ENCODE measurements at regions not wholly inside any gene's neighbourhood (a gene's known extent, or its start where the extent isn't known, plus 50 kb on each side); places are given as distances from the start of the nearest gene placed in this dataset.

GRCh38 chr2:173815772-173816171 lies 149.4 kb downstream of the SP3 start:
- intact Hi-C loops (cut with DNase I; ENCODE audit: low total_unique reads) = no loop called here
- 90 to 91% methylated on average over 4 to 5 of the region's 5 CpGs for WGBS, 2 donors (ENCODE audit: low coverage in 1 of 2)
- Histone ChIP-seq H3K36me3 (no peaks in the 10 kb centered on the region), H3K9me3 (no peaks in the 10 kb centered on the region), H3K27me3 (no peaks in the 10 kb centered on the region), H3K4me3 (no peak overlapping the region), H3K4me1 (no peaks in the 10 kb centered on the region), H3K27ac (no peak overlapping the region)
- in situ Hi-C loops (cut with MboI; ENCODE audit: low pct_ligation_motif_present in 1 of 4, low pct_unique_long_range_greater_than_20kb in 1 of 4, low sequenced_read_pairs in 3 of 4) = no loop called here
- TF ChIP-seq POLR2A (IDR thresholded peaks at IDR 0.05) = no peak
- TF ChIP-seq EP300 (IDR thresholded peaks at IDR 0.05; ENCODE audit: low read depth) = no peak
- no peak for TF ChIP-seq CTCF (IDR thresholded peaks at IDR 0.05)
- no peak for TF ChIP-seq POLR2AphosphoS5 (IDR thresholded peaks at IDR 0.05)
- DNase-seq = no peak

- TF ChIP-seq CTCF (IDR thresholded peaks at IDR 0.05) (no peak), POLR2AphosphoS5 (IDR thresholded peaks at IDR 0.05) (no peak), EP300 (IDR thresholded peaks at IDR 0.05; ENCODE audit: low read depth) (no peak), POLR2A (IDR thresholded peaks at IDR 0.05) (no peak)
- Histone ChIP-seq H3K4me1 (no peaks in the 10 kb centered on the region), H3K4me3 (no peak overlapping the region), H3K36me3 (no peaks in the 10 kb centered on the region), H3K27me3 (no peaks in the 10 kb centered on the region), H3K9me3 (no peaks in the 10 kb centered on the region), H3K27ac (no peak overlapping the region)
- WGBS, 2 donors (ENCODE audit: low coverage in 1 of 2) = 78 to 80% methylated on average over 4 of the region's 4 CpGs
- intact Hi-C loops (cut with DNase I; ENCODE audit: low total_unique reads) = no loop called here
- no peak for DNase-seq
- in situ Hi-C loops (cut with MboI; ENCODE audit: low pct_ligation_motif_present in 1 of 4, low pct_unique_long_range_greater_than_20kb in 1 of 4, low sequenced_read_pairs in 3 of 4) = no loop called here
Observed at GRCh38 chr2:173817582-173817981, 147.6 kb downstream of the SP3 start.

- intact Hi-C loops (cut with DNase I; ENCODE audit: low total_unique reads) = no loop called here
Observed at GRCh38 chr2:173818285-173818684, 146.9 kb downstream of the SP3 start.

GRCh38 chr2:173819852-173820251 lies 145.3 kb downstream of the SP3 start:
- no peak overlapping the region for H3K27ac ChIP-seq
- DNase-seq = no peak
- in situ Hi-C loops (cut with MboI; ENCODE audit: low pct_ligation_motif_present in 1 of 4, low pct_unique_long_range_greater_than_20kb in 1 of 4, low sequenced_read_pairs in 3 of 4) (no loop called here), intact Hi-C loops (cut with DNase I; ENCODE audit: low total_unique reads) (no loop called here)
- 85% methylated on average over 5 of the region's 5 CpGs; no CpG with 5 or more reads in 1 of the 2 donors for WGBS, 2 donors (ENCODE audit: low coverage in 1 of 2)
- H3K4me3 ChIP-seq = no peak overlapping the region
- TF ChIP-seq EP300 (IDR thresholded peaks at IDR 0.05; ENCODE audit: low read depth) (no peak), POLR2A (IDR thresholded peaks at IDR 0.05) (no peak), POLR2AphosphoS5 (IDR thresholded peaks at IDR 0.05) (no peak), CTCF (IDR thresholded peaks at IDR 0.05) (no peak)
- no peaks in the 10 kb centered on the region for H3K9me3 ChIP-seq
- H3K36me3 ChIP-seq = no peaks in the 10 kb centered on the region
- H3K27me3 ChIP-seq = no peaks in the 10 kb centered on the region
- no peaks in the 10 kb centered on the region for H3K4me1 ChIP-seq

More at GRCh38 chr2:173818285-173818684, 146.9 kb downstream of the SP3 start:
- DNase-seq = no peak
- Histone ChIP-seq H3K9me3 (no peaks in the 10 kb centered on the region), H3K36me3 (no peaks in the 10 kb centered on the region), H3K27ac (no peak overlapping the region), H3K27me3 (no peaks in the 10 kb centered on the region), H3K4me3 (no peak overlapping the region), H3K4me1 (no peaks in the 10 kb centered on the region)
- in situ Hi-C loops (cut with MboI; ENCODE audit: low pct_ligation_motif_present in 1 of 4, low pct_unique_long_range_greater_than_20kb in 1 of 4, low sequenced_read_pairs in 3 of 4) = no loop called here
- 80 to 91% methylated on average over 1 to 4 of the region's 4 CpGs for WGBS, 2 donors (ENCODE audit: low coverage in 1 of 2)
- TF ChIP-seq EP300 (IDR thresholded peaks at IDR 0.05; ENCODE audit: low read depth) (no peak), CTCF (IDR thresholded peaks at IDR 0.05) (no peak), POLR2A (IDR thresholded peaks at IDR 0.05) (no peak), POLR2AphosphoS5 (IDR thresholded peaks at IDR 0.05) (no peak)

Measured in transverse colon (tissue), 4 donors.